Myocyte (in vitro differentiated cells): ENCODE measurements at regions not wholly inside any gene's neighbourhood (a gene's known extent, or its start where the extent isn't known, plus 50 kb on each side); places are given as distances from the start of the nearest gene placed in this dataset.

Experiments
- DNase-seq: peaks from one replicate; pipeline ENCODE4 v3.0.0-alpha.2; 2012; ENCODE audit warnings: low read depth

DNA sequence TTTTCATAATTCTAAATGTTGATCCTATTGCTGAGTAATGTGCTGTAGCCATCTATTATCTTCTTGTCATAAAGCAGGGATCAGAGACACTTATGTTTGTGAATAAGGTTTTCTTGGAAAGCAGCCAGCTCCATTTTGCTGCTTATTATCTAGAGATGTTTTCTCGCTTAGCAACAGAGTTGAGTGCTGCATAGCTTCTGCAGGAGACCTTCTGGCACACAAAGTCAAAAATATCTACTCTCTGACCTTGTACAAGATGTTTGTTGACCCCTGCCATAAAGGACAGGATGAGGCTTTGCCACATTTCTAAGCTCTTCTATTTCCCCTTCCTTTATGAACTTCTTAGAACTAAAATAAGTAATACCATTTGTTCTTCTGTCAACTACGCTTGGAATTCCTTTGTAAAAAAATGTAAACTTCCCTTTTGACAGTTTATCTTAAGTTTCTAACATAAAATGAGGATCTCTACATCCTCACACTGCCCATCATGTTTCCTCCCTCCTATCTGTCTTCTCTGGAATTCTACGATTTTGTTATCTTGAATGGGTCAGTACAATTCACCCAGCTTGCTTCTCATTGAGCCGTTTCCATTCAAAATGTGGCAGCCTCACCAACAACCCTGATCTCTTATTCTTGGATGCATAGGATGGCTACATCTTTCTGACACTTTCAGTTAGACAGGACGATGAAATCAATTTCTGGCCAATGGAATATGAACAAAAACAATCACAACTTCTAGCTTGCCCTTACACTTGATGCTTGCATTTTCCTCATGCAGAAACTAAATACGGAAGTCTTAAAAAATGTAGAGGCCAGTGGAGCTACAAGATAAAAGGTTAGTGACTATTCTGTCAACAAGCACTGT is 1377.0 kb downstream of the SUCLG1 start:
- DNase-seq: peak; percentile 78

DNA sequence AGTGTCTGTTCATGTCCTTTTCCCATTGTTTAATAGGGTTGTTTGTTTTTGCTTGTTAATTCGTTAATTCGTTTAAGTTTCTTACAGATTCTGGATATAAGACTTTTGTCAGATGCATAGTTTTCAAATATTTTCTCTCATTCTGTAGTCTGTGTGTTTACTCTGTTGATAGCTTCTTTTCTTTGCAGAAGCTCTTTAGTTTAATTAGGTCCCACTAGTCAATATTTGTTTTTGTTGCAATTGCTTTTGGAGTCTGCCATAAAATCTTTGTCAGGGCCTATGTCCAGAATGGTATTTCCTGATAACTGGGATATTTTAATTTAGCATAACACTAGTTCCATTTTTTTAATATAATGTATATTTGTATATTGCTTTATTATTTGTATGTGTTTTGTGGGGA is 1380.1 kb downstream of the SUCLG1 start:
- no peak for DNase-seq

DNA sequence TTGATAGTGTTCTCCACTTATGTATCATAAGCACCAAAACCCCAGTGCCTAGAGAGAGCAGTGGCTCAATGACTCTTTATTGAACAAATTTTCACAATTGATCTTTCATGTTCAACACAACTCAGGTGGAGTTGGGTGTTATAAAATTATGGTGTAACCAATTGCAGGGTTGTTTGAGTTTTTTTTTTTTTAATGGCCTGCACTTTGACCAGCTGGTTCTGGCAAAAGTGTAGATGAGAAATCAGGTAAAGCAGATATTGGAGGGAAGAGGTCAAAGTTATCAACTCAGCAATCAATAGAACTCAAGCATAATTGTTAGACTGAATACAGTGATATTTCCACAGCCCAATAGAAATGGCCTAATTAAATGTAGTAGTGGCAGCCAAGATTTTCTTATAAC is 1386.3 kb downstream of the SUCLG1 start:
- no peak for DNase-seq

DNA sequence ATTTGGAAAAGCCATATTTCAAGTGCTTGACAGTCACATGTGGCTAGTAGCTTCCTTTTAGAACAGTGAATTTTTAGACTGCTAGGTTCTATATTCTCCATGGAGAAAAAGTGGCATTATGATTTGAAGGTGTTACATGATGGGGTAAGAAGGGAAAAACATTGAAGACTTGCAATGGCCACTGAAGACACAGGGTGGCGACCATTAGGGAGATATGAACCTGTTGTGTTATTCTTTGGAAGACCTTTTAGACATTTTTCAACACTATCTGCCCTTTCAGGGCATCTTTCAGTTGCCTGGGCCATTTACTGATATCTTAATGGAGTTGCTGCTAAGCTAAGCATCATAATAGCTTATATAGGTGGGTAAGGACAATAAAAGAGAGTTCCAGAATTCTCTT is 1387.2 kb downstream of the SUCLG1 start:
- no peak for DNase-seq

DNA sequence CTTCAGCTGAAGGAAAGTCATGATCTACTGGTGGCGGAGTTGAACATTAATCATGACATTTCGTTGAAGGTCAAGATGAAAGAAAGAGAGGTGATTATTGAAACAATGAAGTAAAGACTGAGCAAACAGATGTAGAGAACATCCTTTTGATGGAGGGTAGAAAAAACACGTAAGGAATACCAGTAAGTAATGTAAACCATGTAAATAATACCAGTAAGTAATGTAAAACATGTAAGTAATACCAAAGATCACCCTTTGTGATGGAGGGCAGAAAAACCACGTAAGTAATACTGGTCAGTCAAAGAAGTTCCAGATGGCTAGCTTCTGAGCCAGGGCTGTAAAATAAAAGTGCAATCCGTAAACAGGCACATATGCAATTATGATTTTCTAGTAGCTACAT is 1387.7 kb downstream of the SUCLG1 start:
- DNase-seq: no peak

GRCh38 chr2:83069724-83070123 is 1389.4 kb downstream of the SUCLG1 start:
- DNase-seq: peak; percentile 30

- no peak for DNase-seq
Measured at GRCh38 chr2:83068714-83069113, 1390.4 kb downstream of the SUCLG1 start.

DNA sequence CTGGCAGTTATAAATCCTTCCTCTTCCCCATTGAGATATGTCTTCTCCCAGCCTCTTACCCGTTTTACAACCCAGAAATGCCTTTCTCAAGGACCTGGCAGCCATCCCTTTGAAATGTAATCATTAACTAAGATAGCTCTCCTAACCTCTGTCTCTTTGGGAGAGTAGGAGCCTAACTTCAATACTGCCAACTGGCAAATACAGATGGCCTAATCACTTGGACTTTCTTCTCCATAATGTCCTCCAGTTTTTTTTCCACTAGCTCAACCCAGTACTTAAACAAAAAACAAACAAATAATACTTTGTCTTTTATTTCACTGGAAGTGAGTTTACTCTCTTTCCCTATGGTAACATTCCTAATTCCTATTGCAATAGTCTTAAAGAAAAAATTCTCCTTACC is 1391.1 kb downstream of the SUCLG1 start:
- no peak for DNase-seq

GRCh38 chr2:83063933-83064332 is 1395.1 kb downstream of the SUCLG1 start:
- DNase-seq: no peak

DNA sequence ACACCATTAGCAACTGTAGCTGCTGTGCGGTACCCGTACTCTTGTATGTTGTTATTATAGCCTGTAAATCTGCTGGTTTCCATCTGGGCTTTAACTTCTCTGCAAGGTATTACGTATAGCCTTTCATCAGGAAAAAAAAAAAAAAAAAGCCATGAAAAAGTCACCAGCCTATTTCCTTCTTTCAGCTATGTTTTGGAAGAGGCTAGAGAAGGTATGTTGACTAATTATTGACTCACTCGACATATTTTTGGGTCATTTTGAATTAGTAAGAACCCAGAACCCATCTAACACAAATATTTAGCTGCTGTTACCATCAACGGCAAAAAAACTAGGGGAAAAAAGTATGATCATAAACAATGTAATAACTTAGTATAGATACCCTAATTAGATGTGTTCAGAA is 1395.6 kb downstream of the SUCLG1 start:
- DNase-seq: no peak

- DNase-seq: no peak
Measured at GRCh38 chr2:83058683-83059082, 1400.4 kb downstream of the SUCLG1 start.

GRCh38 chr2:83055376-83056010 is 1403.6 kb downstream of the SUCLG1 start:
- peak; percentile 45 for DNase-seq

DNA sequence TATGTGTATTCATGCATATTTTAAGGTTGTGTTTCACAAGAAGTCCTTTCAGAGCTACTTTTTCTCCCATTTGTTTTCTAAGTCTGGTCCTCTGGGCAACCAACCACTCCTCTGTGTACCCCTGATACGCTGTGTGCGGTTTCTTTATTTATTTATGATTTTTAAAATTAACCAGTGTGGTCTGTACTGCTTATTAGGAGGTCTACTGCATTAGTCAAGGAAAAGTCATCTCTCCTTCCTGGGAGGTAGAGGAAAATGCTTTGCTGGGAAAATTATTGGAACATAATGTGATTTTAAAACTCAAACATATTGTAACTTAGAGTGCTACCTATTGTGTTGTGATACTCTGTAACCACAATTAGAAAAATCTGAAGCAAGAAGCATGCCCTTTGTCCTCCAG is 1404.3 kb downstream of the SUCLG1 start:
- DNase-seq: no peak

GRCh38 chr2:83051538-83052170 is 1407.4 kb downstream of the SUCLG1 start:
- no peak for DNase-seq

DNA sequence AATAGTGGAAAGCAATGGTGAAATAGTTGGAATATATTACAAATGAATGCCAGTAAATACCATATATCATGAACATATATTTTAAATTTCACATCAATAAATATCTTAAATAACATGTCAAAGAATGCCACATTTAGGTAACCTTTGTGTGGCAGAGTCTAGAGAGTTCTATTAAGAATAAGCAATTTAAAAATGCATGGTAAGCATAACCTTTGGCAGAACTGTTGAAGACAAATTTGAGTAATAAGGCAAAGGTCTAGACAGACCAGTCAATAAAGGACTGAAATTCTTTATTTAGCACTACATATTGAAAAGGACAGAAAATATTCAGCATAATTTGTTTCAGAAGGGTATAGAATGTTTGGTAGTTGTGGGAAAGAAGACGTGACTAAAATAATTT is 1417.0 kb downstream of the SUCLG1 start:
- DNase-seq: no peak

DNA sequence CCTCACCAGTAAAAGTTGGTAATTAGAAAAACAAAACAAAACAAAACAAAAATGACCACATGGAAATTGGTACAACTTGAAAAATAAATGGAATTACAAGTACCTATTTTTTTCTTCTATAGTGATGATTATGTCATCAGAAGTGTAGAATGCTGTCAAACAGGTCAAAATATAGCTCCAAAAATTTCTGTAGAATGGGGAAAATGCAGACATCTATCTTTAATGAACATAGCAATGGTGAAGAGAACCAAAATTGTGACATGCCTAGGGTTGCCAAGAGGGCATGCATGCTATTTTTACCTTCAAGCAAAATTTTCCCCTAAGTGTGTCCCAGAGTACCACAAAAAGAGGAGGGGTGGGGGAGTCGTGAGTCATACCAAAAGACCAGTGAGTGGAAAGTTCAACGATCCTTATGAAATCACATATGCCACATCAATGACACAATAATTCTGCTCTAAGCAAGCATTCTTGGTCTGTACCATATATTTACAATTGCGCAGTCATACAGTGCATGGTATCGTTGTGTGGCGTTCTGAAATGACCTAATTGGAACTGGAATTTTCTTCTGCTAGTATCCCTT is 1436.4 kb downstream of the SUCLG1 start:
- DNase-seq: peak; percentile 15

- DNase-seq: no peak
Measured at GRCh38 chr2:83017366-83018090, 1441.6 kb downstream of the SUCLG1 start.

DNA sequence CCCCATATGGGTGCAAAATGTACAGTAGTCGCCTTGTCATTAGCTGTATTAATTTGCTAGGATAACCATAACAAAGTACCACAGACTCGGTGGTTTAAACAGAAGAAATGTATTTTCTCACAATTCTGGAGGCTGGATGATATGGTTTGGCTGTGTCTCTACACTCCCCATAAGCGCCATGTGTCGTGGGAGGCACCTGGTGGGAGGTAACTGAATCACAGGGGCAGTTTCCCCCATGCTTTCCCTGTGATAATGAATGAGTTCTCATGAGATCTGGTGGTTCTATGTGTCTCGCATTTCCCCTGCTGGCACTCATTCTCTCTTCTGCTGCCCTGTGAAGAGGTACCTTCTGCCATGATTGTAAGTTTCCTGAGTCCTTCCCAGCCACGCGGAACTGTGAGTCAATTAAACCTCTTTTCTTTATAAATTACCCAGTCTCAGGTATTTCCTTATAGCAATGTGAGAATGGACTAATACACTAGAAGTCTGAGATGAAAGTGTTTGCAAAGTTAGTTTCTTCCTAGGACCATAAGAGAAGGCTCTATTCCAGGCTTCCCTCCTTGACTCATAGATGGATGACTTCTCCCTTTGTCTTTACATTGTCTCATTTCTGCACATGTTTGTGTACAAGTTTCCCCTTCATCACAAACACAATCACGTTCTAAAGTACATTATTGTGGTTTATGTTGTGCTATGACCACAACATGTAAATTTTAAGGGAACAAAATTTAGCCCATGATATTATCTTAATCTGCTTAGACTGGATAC is 1442.6 kb downstream of the SUCLG1 start:
- no peak for DNase-seq

DNA sequence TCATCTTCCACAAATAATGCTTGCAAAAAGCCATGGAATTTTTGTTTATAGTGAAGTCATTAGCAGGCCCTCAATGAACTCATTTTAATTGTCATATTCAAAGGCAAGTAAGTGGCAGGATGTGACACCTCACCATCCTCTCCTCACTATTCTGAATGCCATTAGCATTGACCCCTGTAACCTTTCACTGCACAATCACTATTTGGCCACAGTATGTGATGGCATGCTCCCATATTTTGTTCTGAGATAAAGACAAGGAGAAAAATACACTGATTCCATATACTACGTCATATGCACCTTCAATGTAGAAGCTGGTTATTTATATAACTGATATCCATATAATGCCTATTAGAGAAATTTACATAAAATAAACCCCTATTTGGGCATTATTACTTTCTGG is 1443.2 kb downstream of the SUCLG1 start:
- DNase-seq: no peak

- DNase-seq: no peak
Measured at GRCh38 chr2:83015035-83015715, 1443.9 kb downstream of the SUCLG1 start.
